SK-N-SH (cell line): ENCODE measurements at regions not wholly inside any gene's neighbourhood (a gene's known extent, or its start where the extent isn't known, plus 50 kb on each side); places are given as distances from the start of the nearest gene placed in this dataset.

Source experiments
- CTCF ChIA-PET: fragments of 300-600, 350-600 bp; formaldehyde crosslinking; extraction: SDS; loops from one replicate; lab custom pipeline; 2021; lab: Yijun Ruan, JAX
- POLR2A ChIA-PET: fragments of 350-600 bp; sonication (Branson Sonifier 250); formaldehyde crosslinking; extraction: SDS; loops from one replicate; lab custom pipeline; 2020; ENCODE audit warnings: antibody characterized with exemption, inconsistent platforms; lab: Yijun Ruan, JAX
- DNase-seq: peaks from one replicate; pipeline ENCODE4 v3.0.0; 2012
- H2AFZ ChIP-seq: fragments of 200-600 bp; sonication (generic); 2 replicates; pipeline ENCODE4 v1.8.1; 2016; ENCODE audit warnings: antibody characterized with exemption, mild to moderate bottlenecking, low read depth
- H3F3A ChIP-seq: fragments of 200-600 bp; sonication (generic); replicated peaks from 2 replicates; pipeline ENCODE3; 2016; ENCODE audit warnings: antibody characterized with exemption, mild to moderate bottlenecking; ENCODE audit not compliant: insufficient read depth
- H3K27ac ChIP-seq, 2 experiments: fragments of 200-500 bp in 1 of 2; fragments of 200-600 bp in 1 of 2; sonication (Bioruptor generic) in 1 of 2; sonication (generic), shearing (Covaris generic) in 1 of 2; 2 replicates each; pipeline versions ENCODE4 v1.5.1 to v1.6.1; 2014 to 2016; ENCODE audit warnings: low read depth in 2 of 2, inconsistent platforms in 1 of 2, low read length in 1 of 2, mild to moderate bottlenecking in 1 of 2, mixed read lengths in 1 of 2
- H3K27me3 ChIP-seq: fragments of 200-600 bp; sonication (generic), shearing (Covaris generic); 2 replicates; pipeline ENCODE4 v1.6.1; 2016; ENCODE audit warnings: mixed run types; ENCODE audit not compliant: insufficient read depth
- H3K36me3 ChIP-seq, 2 experiments: fragments of 200-500 bp in 1 of 2; fragments of 200-600 bp in 1 of 2; sonication (Bioruptor generic) in 1 of 2; sonication (generic) in 1 of 2; replicated peaks in 1 of 2; 2 replicates each; pipeline versions ENCODE3 to v1.5.1; 2014 to 2016; ENCODE audit warnings: low read length in 1 of 2, mild to moderate bottlenecking in 1 of 2; ENCODE audit not compliant: insufficient read depth in 2 of 2, control insufficient read depth in 1 of 2
- H3K4me1 ChIP-seq, 2 experiments: fragments of 200-500 bp in 1 of 2; fragments of 200-600 bp in 1 of 2; sonication (Bioruptor generic) in 1 of 2; sonication (generic), shearing (Covaris generic) in 1 of 2; 2 replicates each; pipeline versions ENCODE4 v1.5.1 to v1.6.1; 2014 to 2016; ENCODE audit warnings: low read depth in 1 of 2, low read length in 1 of 2, mixed run types in 1 of 2; ENCODE audit not compliant: insufficient read depth in 2 of 2, control insufficient read depth in 1 of 2
- H3K4me2 ChIP-seq: fragments of 200-600 bp; sonication (generic), shearing (Covaris generic); 2 replicates; pipeline ENCODE4 v1.6.1; 2017; ENCODE audit warnings: mixed run types
- H3K4me3 ChIP-seq, 2 experiments: fragments of 200-500 bp in 1 of 2; fragments of 200-600 bp in 1 of 2; sonication (Bioruptor generic) in 1 of 2; sonication (generic), shearing (Covaris generic) in 1 of 2; 2 replicates each; pipeline versions ENCODE4 v1.5.1 to v1.8.1; 2014 to 2016; ENCODE audit warnings: low read depth in 2 of 2, inconsistent platforms in 1 of 2, low read length in 1 of 2, mild to moderate bottlenecking in 1 of 2, mixed read lengths in 1 of 2, moderate library complexity in 1 of 2
- H3K79me2 ChIP-seq: fragments of 200-600 bp; sonication (generic); 2 replicates; pipeline ENCODE4 v1.8.1; 2017; ENCODE audit warnings: mild to moderate bottlenecking; ENCODE audit not compliant: insufficient read depth
- H3K9ac ChIP-seq: fragments of 200-600 bp; sonication (generic); 2 replicates; pipeline ENCODE4 v1.6.1; 2017; ENCODE audit warnings: mixed run types
- H3K9me2 ChIP-seq: fragments of 200-600 bp; sonication (generic); 2 replicates; pipeline ENCODE4 v1.6.1; 2017; ENCODE audit warnings: mixed run types
- H3K9me3 ChIP-seq: fragments of 200-600 bp; sonication (generic); 2 replicates; pipeline ENCODE4 v1.6.1; 2017; ENCODE audit warnings: mixed run types, mild to moderate bottlenecking, moderate library complexity
- H4K20me1 ChIP-seq: fragments of 200-600 bp; sonication (generic); 2 replicates; pipeline ENCODE4 v1.6.1; 2017; ENCODE audit warnings: mild to moderate bottlenecking, mixed run types; ENCODE audit not compliant: insufficient read depth
- FOXJ3 ChIP-seq: sonication (generic); formaldehyde crosslinking; IDR thresholded peaks from 2 replicates; pipeline ENCODE4 v1.5.1; 2020; ENCODE audit warnings: mild to moderate bottlenecking, missing genetic modification reagents
- GATA2 ChIP-seq: sonication (generic); formaldehyde crosslinking; IDR thresholded peaks from 2 replicates; pipeline ENCODE4 v1.5.0; 2020; ENCODE audit warnings: mild to moderate bottlenecking, missing genetic modification reagents
- JUND ChIP-seq: IDR thresholded peaks from 2 replicates; pipeline ENCODE4 v1.4.0; 2012
- MXI1 ChIP-seq: IDR thresholded peaks from 2 replicates; pipeline ENCODE4 v1.6.1; 2012; ENCODE audit warnings: mild to moderate bottlenecking, low read depth, low read length, improper control_type of control experiment
- POLR2AphosphoS5 ChIP-seq: IDR thresholded peaks from 2 replicates; pipeline ENCODE4 v1.6.1; 2012; ENCODE audit warnings: low read depth, low read length
- RCOR1 ChIP-seq: fragments of 150-350 bp; IDR thresholded peaks from 2 replicates; pipeline ENCODE4 v1.6.1; 2017; ENCODE audit warnings: antibody characterized with exemption, low read length
- TAF1 ChIP-seq: IDR thresholded peaks from 2 replicates; pipeline ENCODE4 v1.6.1; 2012; ENCODE audit warnings: low read depth, mild to moderate bottlenecking, low read length, moderate library complexity, borderline replicate concordance
- TCF12 ChIP-seq: IDR thresholded peaks from 2 replicates; pipeline ENCODE4 v1.4.0; 2012
- WGBS: methylation state at CpG from one replicate; pipeline ENCODE4 v1.1.6; 2017; ENCODE audit warnings: low lambda C conversion rate; 5-methylcytosine and 5-hydroxymethylcytosine counted together
- TF ChIP-seq, protein P1 (sequence below): fragments of 150-350 bp; IDR thresholded peaks from 2 replicates; pipeline ENCODE4 v1.6.1; 2017; ENCODE audit warnings: antibody characterized with exemption, low read length, low read depth, borderline replicate concordance
- TF ChIP-seq, protein P2 (sequence below): IDR thresholded peaks from 2 replicates; pipeline ENCODE4; 2012
- TF ChIP-seq, protein P3 (sequence below): IDR thresholded peaks from 2 replicates; pipeline ENCODE4 v1.4.0; 2012; ENCODE audit warnings: low read depth, borderline replicate concordance

DNA sequence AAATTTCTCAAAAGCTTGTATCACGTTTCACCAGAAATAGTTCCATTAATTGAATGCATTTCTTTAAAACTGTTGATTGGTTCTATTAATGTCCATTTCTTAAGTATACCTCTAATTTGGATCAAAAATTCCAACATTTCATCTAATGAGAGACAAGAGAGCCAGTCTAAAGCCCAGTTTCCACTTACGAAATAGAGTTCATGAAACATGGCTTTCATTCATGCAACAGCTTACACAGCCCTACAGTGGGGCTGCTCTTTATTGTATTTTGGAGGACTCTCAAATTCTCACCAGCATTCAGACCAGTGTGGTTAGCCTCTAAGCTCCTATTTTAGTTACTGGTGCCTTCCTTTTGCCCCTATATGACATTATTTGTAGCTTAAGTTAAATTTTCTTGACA, 566.9 kb upstream of the RGMB start:
- whole genome bisulfite sequencing = 43% methylated on average over 2 of the region's 2 CpGs
- CTCF ChIA-PET = interaction anchor here (1.1 kb wide), 1 partner anchor 8 kb away, joined by 3 read pairs; no protein-coding TSS in a partner anchor
- no peaks in the 10 kb centered on the region for H3K79me2 ChIP-seq
- no peak for DNase-seq
- POLR2A ChIA-PET = no interaction called here
- H3K27me3 ChIP-seq = no peaks in the 10 kb centered on the region
- no peaks in the 10 kb centered on the region for H3K36me3 ChIP-seq
- TF ChIP-seq MXI1 = no peak
- TF ChIP-seq TCF12 = no peak
- no peak for TF ChIP-seq GATA2 (CRISPR knock-in tag)
- no peak for TF ChIP-seq TAF1
- no peak for TF ChIP-seq POLR2AphosphoS5
- TF ChIP-seq RCOR1 = no peak
- TF ChIP-seq, protein P1, sequence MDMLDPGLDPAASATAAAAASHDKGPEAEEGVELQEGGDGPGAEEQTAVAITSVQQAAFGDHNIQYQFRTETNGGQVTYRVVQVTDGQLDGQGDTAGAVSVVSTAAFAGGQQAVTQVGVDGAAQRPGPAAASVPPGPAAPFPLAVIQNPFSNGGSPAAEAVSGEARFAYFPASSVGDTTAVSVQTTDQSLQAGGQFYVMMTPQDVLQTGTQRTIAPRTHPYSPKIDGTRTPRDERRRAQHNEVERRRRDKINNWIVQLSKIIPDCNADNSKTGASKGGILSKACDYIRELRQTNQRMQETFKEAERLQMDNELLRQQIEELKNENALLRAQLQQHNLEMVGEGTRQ = no peak
- no peak for TF ChIP-seq JUND
- TF ChIP-seq, protein P2, sequence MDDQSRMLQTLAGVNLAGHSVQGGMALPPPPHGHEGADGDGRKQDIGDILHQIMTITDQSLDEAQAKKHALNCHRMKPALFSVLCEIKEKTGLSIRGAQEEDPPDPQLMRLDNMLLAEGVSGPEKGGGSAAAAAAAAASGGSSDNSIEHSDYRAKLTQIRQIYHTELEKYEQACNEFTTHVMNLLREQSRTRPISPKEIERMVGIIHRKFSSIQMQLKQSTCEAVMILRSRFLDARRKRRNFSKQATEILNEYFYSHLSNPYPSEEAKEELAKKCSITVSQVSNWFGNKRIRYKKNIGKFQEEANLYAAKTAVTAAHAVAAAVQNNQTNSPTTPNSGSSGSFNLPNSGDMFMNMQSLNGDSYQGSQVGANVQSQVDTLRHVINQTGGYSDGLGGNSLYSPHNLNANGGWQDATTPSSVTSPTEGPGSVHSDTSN = no peak
- no peak for TF ChIP-seq FOXJ3 (CRISPR knock-in tag)
- no peaks in the 10 kb centered on the region for H3F3A ChIP-seq
- H3K27ac ChIP-seq = no peak overlapping the region
- no peak overlapping the region for H3K4me3 ChIP-seq
- H3K4me1 ChIP-seq = no peaks in the 10 kb centered on the region
- no peak overlapping the region for H3K4me2 ChIP-seq
- no peaks in the 10 kb centered on the region for H4K20me1 ChIP-seq
- H3K9ac ChIP-seq = no peak overlapping the region
- H2AFZ ChIP-seq = no peak overlapping the region
- H3K9me2 ChIP-seq = 0 out of 2 replicates have a peak, but pooled peaks cover 4% of the 10 kb centered on the region
- H3K9me3 ChIP-seq = no peaks in the 10 kb centered on the region

DNA sequence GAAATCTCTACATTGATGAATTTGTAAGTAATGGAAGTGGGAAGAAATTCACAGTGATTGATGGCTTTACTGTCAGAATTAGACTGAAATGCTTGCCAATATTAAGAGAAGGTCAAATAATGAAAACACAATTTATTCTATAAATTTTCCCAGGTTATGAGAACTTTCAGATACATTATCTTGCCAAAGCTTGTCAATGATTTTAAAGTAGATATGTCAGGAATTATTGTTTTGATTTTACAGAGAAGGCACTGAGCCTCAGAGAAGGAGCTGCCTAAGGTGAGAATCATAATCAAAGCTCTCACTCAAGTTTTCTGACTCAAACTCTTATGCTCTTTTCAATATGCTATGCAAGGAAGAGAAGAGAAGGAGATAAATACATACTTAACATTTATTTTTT, 564.0 kb upstream of the RGMB start:
- Histone ChIP-seq H3K9me2 (no peaks in the 10 kb centered on the region), H3K4me3 (no peak overlapping the region), H3K4me1 (no peaks in the 10 kb centered on the region), H3K79me2 (no peaks in the 10 kb centered on the region), H3K9ac (no peak overlapping the region), H3K27ac (no peak overlapping the region), H3K36me3 (no peaks in the 10 kb centered on the region), H3K27me3 (no peaks in the 10 kb centered on the region), H3K9me3 (no peaks in the 10 kb centered on the region), H2AFZ (no peak overlapping the region), H4K20me1 (no peaks in the 10 kb centered on the region), H3K4me2 (no peak overlapping the region), H3F3A (peaks cover 2% of the 10 kb centered on the region)
- no peak for DNase-seq
- ChIA-PET CTCF (no interaction called here), POLR2A (no interaction called here)
- TF ChIP-seq GATA2 (CRISPR knock-in tag) (no peak), FOXJ3 (CRISPR knock-in tag) (no peak)
- TF ChIP-seq, protein P3, sequence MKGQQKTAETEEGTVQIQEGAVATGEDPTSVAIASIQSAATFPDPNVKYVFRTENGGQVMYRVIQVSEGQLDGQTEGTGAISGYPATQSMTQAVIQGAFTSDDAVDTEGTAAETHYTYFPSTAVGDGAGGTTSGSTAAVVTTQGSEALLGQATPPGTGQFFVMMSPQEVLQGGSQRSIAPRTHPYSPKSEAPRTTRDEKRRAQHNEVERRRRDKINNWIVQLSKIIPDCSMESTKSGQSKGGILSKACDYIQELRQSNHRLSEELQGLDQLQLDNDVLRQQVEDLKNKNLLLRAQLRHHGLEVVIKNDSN = no peak
